Activated B cell treated with CpG ODN at 0.5 μM for 24 hours (primary cell): ENCODE measurements at regions not wholly inside any gene's neighbourhood (a gene's known extent, or its start where the extent isn't known, plus 50 kb on each side); places are given as distances from the start of the nearest gene placed in this dataset.

Source experiments
- ATAC-seq: fragments of 200-7000 bp; cut with Tn5 transposase; one replicate; pipeline ENCODE4 v1.10.0; 2021; ENCODE audit warnings: low read depth, mild to moderate bottlenecking, moderate library complexity
- CTCF ChIA-PET: fragments of 350-600 bp; sonication (Branson Sonifier 250); formaldehyde crosslinking; loops from one replicate; lab custom pipeline; 2021; ENCODE audit warnings: antibody characterized with exemption; lab: Charles Lee
- POLR2A ChIA-PET: fragments of 350-600 bp; sonication (Branson Sonifier 250); formaldehyde crosslinking; loops from one replicate; lab custom pipeline; 2021; ENCODE audit warnings: antibody characterized with exemption; lab: Charles Lee
- DNase-seq: peaks from one replicate; pipeline ENCODE4 v3.0.0; 2022
- H3K27ac Mint-ChIP-seq: one replicate; pipeline ENCODE4 v1.8.0; 2020; ENCODE audit warnings: mixed read lengths
- H3K27me3 Mint-ChIP-seq: one replicate; pipeline ENCODE4 v1.8.0; 2021; ENCODE audit warnings: mixed read lengths
- H3K36me3 Mint-ChIP-seq: one replicate; pipeline ENCODE4 v1.8.0; 2021; ENCODE audit warnings: low read depth, mixed read lengths
- H3K4me1 Mint-ChIP-seq: one replicate; pipeline ENCODE4 v1.8.0; 2021; ENCODE audit warnings: mixed read lengths
- H3K4me3 Mint-ChIP-seq: one replicate; pipeline ENCODE4 v1.8.0; 2020; ENCODE audit warnings: mild to moderate bottlenecking, mixed read lengths
- H3K9me3 Mint-ChIP-seq: one replicate; pipeline ENCODE4 v1.8.0; 2020; ENCODE audit warnings: mixed read lengths
- intact Hi-C: fragments of 100-400 bp; cut with micrococcal nuclease; formaldehyde crosslinking; loops from one replicate; pipeline ENCODE4 v1.15.1; 2024
- TF ChIP-seq, protein P1 (sequence below): fragments of 200-600 bp; IDR thresholded peaks from one replicate; pipeline ENCODE4 v1.8.0; 2022; ENCODE audit warnings: antibody characterized with exemption, mild to moderate bottlenecking

DNA sequence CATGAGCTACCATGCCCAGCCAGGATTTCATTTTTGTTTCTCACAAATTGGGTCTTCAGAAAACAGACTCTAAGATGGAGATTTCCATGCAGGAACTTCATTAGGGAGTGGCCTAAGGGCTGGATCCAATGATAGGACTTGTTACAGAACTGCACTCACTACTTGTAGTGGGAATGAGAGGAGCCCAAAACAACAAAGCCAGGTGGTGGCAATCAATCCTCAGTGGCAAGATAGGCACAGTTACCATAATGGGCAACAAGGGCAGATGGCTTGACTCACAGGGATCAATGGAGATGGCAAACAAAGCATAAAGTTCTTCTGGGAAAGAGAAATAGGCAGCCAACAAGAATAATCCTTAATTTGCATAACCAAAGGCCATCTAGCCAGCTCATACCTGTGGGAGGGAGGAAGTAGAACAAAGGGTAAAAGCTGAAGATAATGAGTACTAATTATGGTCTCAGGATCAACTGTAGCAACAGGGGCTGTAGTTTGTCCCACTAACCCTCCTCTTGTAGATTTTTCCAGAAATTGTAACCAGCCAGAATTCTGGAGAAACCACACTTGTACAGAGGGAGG lies 72.8 kb upstream of the MAPK10 start:
- no peak for DNase-seq
- no peak overlapping the region for H3K4me3 Mint-ChIP-seq
- ATAC-seq, result no peak
- no peaks in the 10 kb centered on the region for H3K9me3 Mint-ChIP-seq
- H3K27ac Mint-ChIP-seq, result no peak overlapping the region
- TF ChIP-seq, protein P1, sequence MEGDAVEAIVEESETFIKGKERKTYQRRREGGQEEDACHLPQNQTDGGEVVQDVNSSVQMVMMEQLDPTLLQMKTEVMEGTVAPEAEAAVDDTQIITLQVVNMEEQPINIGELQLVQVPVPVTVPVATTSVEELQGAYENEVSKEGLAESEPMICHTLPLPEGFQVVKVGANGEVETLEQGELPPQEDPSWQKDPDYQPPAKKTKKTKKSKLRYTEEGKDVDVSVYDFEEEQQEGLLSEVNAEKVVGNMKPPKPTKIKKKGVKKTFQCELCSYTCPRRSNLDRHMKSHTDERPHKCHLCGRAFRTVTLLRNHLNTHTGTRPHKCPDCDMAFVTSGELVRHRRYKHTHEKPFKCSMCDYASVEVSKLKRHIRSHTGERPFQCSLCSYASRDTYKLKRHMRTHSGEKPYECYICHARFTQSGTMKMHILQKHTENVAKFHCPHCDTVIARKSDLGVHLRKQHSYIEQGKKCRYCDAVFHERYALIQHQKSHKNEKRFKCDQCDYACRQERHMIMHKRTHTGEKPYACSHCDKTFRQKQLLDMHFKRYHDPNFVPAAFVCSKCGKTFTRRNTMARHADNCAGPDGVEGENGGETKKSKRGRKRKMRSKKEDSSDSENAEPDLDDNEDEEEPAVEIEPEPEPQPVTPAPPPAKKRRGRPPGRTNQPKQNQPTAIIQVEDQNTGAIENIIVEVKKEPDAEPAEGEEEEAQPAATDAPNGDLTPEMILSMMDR, result no peak
- no peaks in the 10 kb centered on the region for H3K27me3 Mint-ChIP-seq
- intact Hi-C loops, result no loop called here
- ChIA-PET CTCF (no interaction called here), POLR2A (no interaction called here)
- H3K4me1 Mint-ChIP-seq, result no peaks in the 10 kb centered on the region
- no peaks in the 10 kb centered on the region for H3K36me3 Mint-ChIP-seq

DNA sequence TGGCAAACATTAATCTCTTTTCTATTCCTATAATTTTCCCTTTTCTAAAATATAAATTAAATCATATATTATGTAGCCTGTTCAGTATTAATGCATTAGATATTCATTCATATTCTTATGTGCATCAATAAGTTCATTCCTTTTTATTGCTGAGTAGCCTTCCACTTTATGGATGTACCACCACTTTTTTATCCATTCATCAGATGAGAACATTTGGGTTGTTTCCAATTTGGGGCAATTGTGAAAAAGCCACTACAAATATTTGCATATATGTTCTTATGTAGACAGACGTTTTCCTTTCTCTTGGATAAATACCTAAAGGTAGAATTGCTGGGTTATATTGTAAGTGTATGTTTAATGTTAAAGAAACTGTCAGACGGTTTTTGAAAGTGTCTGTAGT lies 79.4 kb upstream of the MAPK10 start:
- POLR2A ChIA-PET, result no interaction called here
- CTCF ChIA-PET, result no interaction called here
- no peaks in the 10 kb centered on the region for H3K36me3 Mint-ChIP-seq
- no peak for DNase-seq
- no peak overlapping the region for H3K4me3 Mint-ChIP-seq
- no peak for ATAC-seq
- no peak overlapping the region for H3K27ac Mint-ChIP-seq
- H3K4me1 Mint-ChIP-seq, result no peaks in the 10 kb centered on the region
- H3K27me3 Mint-ChIP-seq, result peaks cover 1% of the 10 kb centered on the region
- TF ChIP-seq, protein P1, result no peak
- peaks cover 3% of the 10 kb centered on the region for H3K9me3 Mint-ChIP-seq
- intact Hi-C loops, result no loop called here

DNA sequence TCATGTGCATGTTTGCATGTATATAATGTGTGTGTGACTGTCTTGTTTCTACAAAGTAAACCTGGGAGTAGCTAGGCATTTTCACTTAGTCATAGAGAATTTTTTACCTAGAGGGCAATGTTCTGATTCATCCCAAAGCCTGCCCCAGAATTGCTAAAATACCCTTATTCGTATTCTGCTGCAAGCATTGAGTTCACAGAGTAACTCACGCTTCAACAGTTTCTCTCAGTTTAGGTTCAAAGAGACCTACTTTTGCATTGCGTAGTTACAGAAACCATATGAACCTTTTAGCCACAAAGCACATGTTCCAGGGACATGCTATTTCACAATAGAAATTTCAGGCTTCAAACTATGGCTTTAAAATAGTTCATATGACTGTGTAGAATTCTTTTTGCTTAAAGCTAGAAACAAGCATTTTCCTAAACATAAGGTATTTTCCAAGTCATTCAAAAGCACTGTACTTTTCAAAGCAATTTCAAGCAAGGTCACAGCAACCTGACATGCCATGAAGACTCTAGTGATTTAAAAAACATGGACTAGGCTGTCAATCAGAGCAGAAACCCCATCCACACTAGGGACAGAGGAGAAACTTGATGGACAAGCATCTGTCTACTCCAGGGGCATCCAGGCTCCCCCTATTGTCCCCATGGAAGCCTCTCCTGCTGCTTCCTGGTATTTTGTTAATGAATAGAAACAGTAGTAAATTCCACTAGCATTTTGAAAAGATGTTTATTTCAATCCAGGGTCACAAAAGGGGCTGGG lies 81.5 kb upstream of the MAPK10 start:
- no peak for DNase-seq
- Mint-ChIP-seq H3K4me3 (no peak overlapping the region), H3K9me3 (peaks cover 3% of the 10 kb centered on the region), H3K4me1 (no peaks in the 10 kb centered on the region), H3K36me3 (no peaks in the 10 kb centered on the region), H3K27ac (no peak overlapping the region), H3K27me3 (peaks cover 1% of the 10 kb centered on the region)
- no peak for ATAC-seq
- POLR2A ChIA-PET, result no interaction called here
- intact Hi-C loops, result no loop called here
- CTCF ChIA-PET, result no interaction called here
- TF ChIP-seq, protein P1, result no peak

DNA sequence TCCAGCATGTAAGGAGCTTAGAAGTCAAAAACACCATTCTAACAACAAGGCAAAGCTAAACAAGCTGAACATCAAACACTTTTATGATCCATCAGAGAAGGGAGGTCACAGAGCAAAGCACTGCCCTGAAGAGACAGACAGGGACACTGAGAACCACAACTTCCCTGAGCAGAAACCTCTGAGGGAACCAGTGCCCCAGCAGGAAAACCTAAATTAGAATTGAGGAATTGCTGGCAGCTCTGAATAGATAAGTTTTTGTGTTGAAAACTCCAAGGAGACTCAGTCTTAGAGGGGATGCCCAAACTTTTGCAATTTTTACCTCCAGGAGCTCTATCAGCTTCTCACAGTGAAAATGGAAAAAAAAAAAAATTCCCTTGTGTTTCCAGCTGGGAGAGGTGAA lies 83.0 kb upstream of the MAPK10 start:
- Mint-ChIP-seq H3K27me3 (peaks cover 1% of the 10 kb centered on the region), H3K4me1 (no peaks in the 10 kb centered on the region), H3K9me3 (peaks cover 3% of the 10 kb centered on the region), H3K4me3 (no peak overlapping the region), H3K36me3 (no peaks in the 10 kb centered on the region), H3K27ac (no peak overlapping the region)
- ATAC-seq, result no peak
- TF ChIP-seq, protein P1, result no peak
- CTCF ChIA-PET, result no interaction called here
- intact Hi-C loops, result no loop called here
- POLR2A ChIA-PET, result no interaction called here
- DNase-seq, result no peak

DNA sequence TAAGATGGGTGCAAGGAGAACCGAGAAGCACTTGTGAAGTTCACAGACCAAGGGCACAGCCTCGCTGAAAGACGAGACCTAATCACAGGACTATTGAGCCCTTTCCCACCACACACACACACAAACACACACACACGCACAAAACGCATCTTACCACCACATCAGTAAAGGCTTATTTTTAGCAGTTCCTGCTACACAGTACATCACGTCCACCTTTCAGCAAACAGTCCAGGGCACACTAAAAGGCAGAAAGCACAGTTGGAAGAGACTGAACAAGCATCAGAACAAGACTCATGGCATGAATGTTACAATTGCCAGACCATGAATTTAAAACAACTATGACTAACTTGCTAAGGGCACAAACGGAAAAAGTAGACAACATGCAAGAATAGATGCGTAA lies 83.6 kb upstream of the MAPK10 start:
- Mint-ChIP-seq H3K27me3 (peaks cover 1% of the 10 kb centered on the region), H3K27ac (no peak overlapping the region), H3K36me3 (no peaks in the 10 kb centered on the region), H3K9me3 (peaks cover 3% of the 10 kb centered on the region), H3K4me1 (no peaks in the 10 kb centered on the region), H3K4me3 (no peak overlapping the region)
- no peak for DNase-seq
- TF ChIP-seq, protein P1, result no peak
- ChIA-PET CTCF (no interaction called here), POLR2A (no interaction called here)
- ATAC-seq, result no peak
- intact Hi-C loops, result no loop called here
